ENCODE measurements at regions not wholly inside any gene's neighbourhood (a gene's known extent, or its start where the extent isn't known, plus 50 kb on each side); places are given as distances from the start of the nearest gene placed in this dataset.

DNA sequence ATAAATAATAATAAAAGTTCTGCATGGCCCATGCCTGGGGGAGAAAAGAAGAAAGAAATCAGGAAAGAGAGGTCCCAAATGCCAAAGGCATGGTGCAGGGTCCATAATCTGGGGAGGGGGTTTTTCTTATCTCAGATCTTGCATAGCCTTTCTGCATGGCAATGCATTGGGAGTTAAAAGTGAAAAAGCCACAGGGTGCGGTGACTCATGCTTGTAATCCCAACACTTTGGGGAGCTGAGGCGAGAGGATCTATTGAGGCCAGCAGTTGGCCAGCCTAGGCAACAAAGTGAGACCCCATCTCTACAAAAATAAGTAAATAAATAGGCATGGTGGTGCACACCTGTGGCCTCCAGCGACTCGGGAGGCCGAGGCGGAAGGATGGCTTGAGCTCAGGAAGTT, 76.8 kb upstream of the GATA2 start:
- TF ChIP-seq POLR2A (IDR thresholded peaks at IDR 0.05; ENCODE audit: low read depth) (no peak), POLR2AphosphoS5 (IDR thresholded peaks at IDR 0.05) (no peak)
- TF ChIP-seq, protein P1, sequence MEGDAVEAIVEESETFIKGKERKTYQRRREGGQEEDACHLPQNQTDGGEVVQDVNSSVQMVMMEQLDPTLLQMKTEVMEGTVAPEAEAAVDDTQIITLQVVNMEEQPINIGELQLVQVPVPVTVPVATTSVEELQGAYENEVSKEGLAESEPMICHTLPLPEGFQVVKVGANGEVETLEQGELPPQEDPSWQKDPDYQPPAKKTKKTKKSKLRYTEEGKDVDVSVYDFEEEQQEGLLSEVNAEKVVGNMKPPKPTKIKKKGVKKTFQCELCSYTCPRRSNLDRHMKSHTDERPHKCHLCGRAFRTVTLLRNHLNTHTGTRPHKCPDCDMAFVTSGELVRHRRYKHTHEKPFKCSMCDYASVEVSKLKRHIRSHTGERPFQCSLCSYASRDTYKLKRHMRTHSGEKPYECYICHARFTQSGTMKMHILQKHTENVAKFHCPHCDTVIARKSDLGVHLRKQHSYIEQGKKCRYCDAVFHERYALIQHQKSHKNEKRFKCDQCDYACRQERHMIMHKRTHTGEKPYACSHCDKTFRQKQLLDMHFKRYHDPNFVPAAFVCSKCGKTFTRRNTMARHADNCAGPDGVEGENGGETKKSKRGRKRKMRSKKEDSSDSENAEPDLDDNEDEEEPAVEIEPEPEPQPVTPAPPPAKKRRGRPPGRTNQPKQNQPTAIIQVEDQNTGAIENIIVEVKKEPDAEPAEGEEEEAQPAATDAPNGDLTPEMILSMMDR (IDR thresholded peaks at IDR 0.05), result no peak

All from esophagus muscularis mucosa (tissue), 3 donors.